CD4-positive, alpha-beta T cell (primary cell): ENCODE measurements at regions not wholly inside any gene's neighbourhood (a gene's known extent, or its start where the extent isn't known, plus 50 kb on each side); places are given as distances from the start of the nearest gene placed in this dataset.

Experiments used
- ATAC-seq: fragments of 200-7000 bp; cut with Tn5 transposase; one replicate; pipeline ENCODE4 v1.10.0; 2022; ENCODE audit warnings: mild to moderate bottlenecking; ENCODE audit not compliant: poor library complexity
- CTCF ChIA-PET: fragments of 350-600 bp; sonication (Branson Sonifier 250); formaldehyde crosslinking; loops from one replicate; lab custom pipeline; 2021; ENCODE audit warnings: antibody characterized with exemption, inconsistent platforms; lab: Charles Lee
- POLR2A ChIA-PET: fragments of 350-600 bp; sonication (Branson Sonifier 250); formaldehyde crosslinking; loops from one replicate; lab custom pipeline; 2021; ENCODE audit warnings: antibody characterized with exemption, inconsistent platforms; lab: Charles Lee
- DNase-seq, 14 experiments: peaks; one replicate each; pipeline ENCODE4 v3.0.0-alpha.2; 2013 to 2020; ENCODE audit warnings: mixed read lengths in 2 of 14
- H3K27ac ChIP-seq, 2 donors: one replicate each; pipeline versions ENCODE4 v1.5.1 to v1.7.0; 2013; ENCODE audit warnings: low read length in 2 of 2, low read depth in 1 of 2, mild to moderate bottlenecking in 1 of 2
- H3K27me3 ChIP-seq, 2 experiments: 1 replicate in 1 of 2; 2 replicates in 1 of 2; pipeline versions ENCODE4 v1.6.1 to v1.7.0; 2013; ENCODE audit warnings: low read length in 2 of 2, control low read depth in 1 of 2, mild to moderate bottlenecking in 1 of 2, moderate library complexity in 1 of 2; ENCODE audit not compliant: insufficient read depth in 2 of 2, control insufficient read depth in 1 of 2
- H3K36me3 ChIP-seq: one replicate; pipeline ENCODE4 v1.6.1; 2013; ENCODE audit warnings: low read length, control low read depth; ENCODE audit not compliant: insufficient read depth
- H3K4me1 ChIP-seq: one replicate; pipeline ENCODE4 v1.6.1; 2013; ENCODE audit warnings: low read length, control low read depth; ENCODE audit not compliant: insufficient read depth
- H3K4me3 ChIP-seq: one replicate; pipeline ENCODE4 v1.5.1; 2013; ENCODE audit warnings: mild to moderate bottlenecking, low read length, moderate library complexity
- H3K9me3 ChIP-seq, 2 experiments: 1 replicate in 1 of 2; 2 replicates in 1 of 2; pipeline versions ENCODE4 v1.6.1 to v1.7.0; 2013; ENCODE audit warnings: low read length in 2 of 2, mild to moderate bottlenecking in 2 of 2, control low read depth in 1 of 2, moderate library complexity in 1 of 2; ENCODE audit not compliant: control insufficient read depth in 1 of 2, insufficient read depth in 1 of 2
- H3K27ac Mint-ChIP-seq: one replicate; pipeline ENCODE4 v1.8.0; 2020; ENCODE audit warnings: mixed read lengths
- H3K27me3 Mint-ChIP-seq: one replicate; pipeline ENCODE4 v1.8.0; 2021; ENCODE audit warnings: mixed read lengths
- H3K36me3 Mint-ChIP-seq: one replicate; pipeline ENCODE4 v1.8.0; 2021; ENCODE audit warnings: low read depth, mixed read lengths
- H3K4me1 Mint-ChIP-seq: one replicate; pipeline ENCODE4 v1.8.0; 2021; ENCODE audit warnings: low read depth, mixed read lengths
- H3K4me3 Mint-ChIP-seq: one replicate; pipeline ENCODE4 v1.8.0; 2020; ENCODE audit warnings: mild to moderate bottlenecking, mixed read lengths
- H3K9me3 Mint-ChIP-seq: one replicate; pipeline ENCODE4 v1.8.0; 2020; ENCODE audit warnings: mixed read lengths
- CTCF ChIP-seq: fragments of 200-600 bp; IDR thresholded peaks from one replicate; pipeline ENCODE4 v1.8.0; 2022; ENCODE audit warnings: antibody characterized with exemption, mild to moderate bottlenecking
- intact Hi-C, 2 experiments: fragments of 100-400 bp; cut with DNase I in 1 of 2; cut with micrococcal nuclease in 1 of 2; formaldehyde crosslinking; loops; one replicate each; pipeline versions ENCODE4 v1.15.1 to v1.9.0; 2023 to 2025; cut with DNase I, micrococcal nuclease

- ChIA-PET CTCF (no interaction called here), POLR2A (interaction anchor here (0.6 kb wide), 1 partner anchor 167 kb away, joined by 3 read pairs; no protein-coding TSS in a partner anchor)
- Histone ChIP-seq H3K36me3 (no peaks in the 10 kb centered on the region), H3K27ac (no peak overlapping the region), H3K9me3 (no peaks in the 10 kb centered on the region), H3K27me3 (peaks cover 0 to 2% of the 10 kb centered on the region in 2 experiments), H3K4me3 (no peak overlapping the region), H3K4me1 (peaks cover 10% of the 10 kb centered on the region)
- peaks cover 15% of the 10 kb centered on the region for H3K4me1 Mint-ChIP-seq
- no peaks in the 10 kb centered on the region for H3K27me3 Mint-ChIP-seq
- H3K36me3 Mint-ChIP-seq: no peaks in the 10 kb centered on the region
- TF ChIP-seq CTCF: no peak
- no peak overlapping the region for H3K27ac Mint-ChIP-seq
- H3K9me3 Mint-ChIP-seq: no peaks in the 10 kb centered on the region
- intact Hi-C loops: no loop called here
- DNase-seq: peak in 12 of 14 experiments; percentile 10 to 57 (median 34)
- no peak for ATAC-seq
- H3K4me3 Mint-ChIP-seq: no peak overlapping the region
Measured at GRCh38 chr2:172270278-172271079, 156.9 kb upstream of the ITGA6 start.

- H3K27ac Mint-ChIP-seq: no peak overlapping the region
- intact Hi-C loops: no loop called here
- CTCF ChIA-PET: no interaction called here
Measured at GRCh38 chr2:172273910-172274571, 153.3 kb upstream of the ITGA6 start.

GRCh38 chr2:172275239-172275638 lies 152.1 kb upstream of the ITGA6 start:
- Histone ChIP-seq H3K36me3 (no peaks in the 10 kb centered on the region), H3K4me1 (peaks cover 7% of the 10 kb centered on the region), H3K27ac (no peak overlapping the region), H3K9me3 (peaks cover 3 to 8% of the 10 kb centered on the region in 2 experiments), H3K27me3 (peaks cover 4 to 10% of the 10 kb centered on the region in 2 experiments), H3K4me3 (no peak overlapping the region)
- Mint-ChIP-seq H3K4me3 (no peak overlapping the region), H3K9me3 (no peaks in the 10 kb centered on the region), H3K4me1 (peaks cover 13% of the 10 kb centered on the region), H3K27me3 (no peaks in the 10 kb centered on the region), H3K36me3 (no peaks in the 10 kb centered on the region), H3K27ac (no peak overlapping the region)
- no peak for TF ChIP-seq CTCF
- DNase-seq (no peak), ATAC-seq (no peak)
- CTCF ChIA-PET: interaction anchor here (1.5 kb wide), 1 partner anchor 187 kb away, joined by 3 read pairs; no protein-coding TSS in a partner anchor
- intact Hi-C loops: no loop called here
- POLR2A ChIA-PET: no interaction called here

More at GRCh38 chr2:172273910-172274571, 153.3 kb upstream of the ITGA6 start:
- Histone ChIP-seq H3K9me3 (peaks cover 3 to 8% of the 10 kb centered on the region in 2 experiments), H3K4me3 (no peak overlapping the region), H3K27ac (no peak overlapping the region), H3K36me3 (no peaks in the 10 kb centered on the region), H3K27me3 (peaks cover 4 to 10% of the 10 kb centered on the region in 2 experiments), H3K4me1 (peaks cover 10% of the 10 kb centered on the region)
- Mint-ChIP-seq H3K4me1 (peaks cover 15% of the 10 kb centered on the region), H3K36me3 (no peaks in the 10 kb centered on the region), H3K27me3 (no peaks in the 10 kb centered on the region), H3K4me3 (no peak overlapping the region), H3K9me3 (no peaks in the 10 kb centered on the region)
- ATAC-seq (no peak), DNase-seq (no peak)
- POLR2A ChIA-PET: interaction anchor here (0.6 kb wide), 1 partner anchor 199 kb away, joined by 3 read pairs; no protein-coding TSS in a partner anchor
- no peak for TF ChIP-seq CTCF
